ENCODE measurements at regions not wholly inside any gene's neighbourhood (a gene's known extent, or its start where the extent isn't known, plus 50 kb on each side); places are given as distances from the start of the nearest gene placed in this dataset.

DNA sequence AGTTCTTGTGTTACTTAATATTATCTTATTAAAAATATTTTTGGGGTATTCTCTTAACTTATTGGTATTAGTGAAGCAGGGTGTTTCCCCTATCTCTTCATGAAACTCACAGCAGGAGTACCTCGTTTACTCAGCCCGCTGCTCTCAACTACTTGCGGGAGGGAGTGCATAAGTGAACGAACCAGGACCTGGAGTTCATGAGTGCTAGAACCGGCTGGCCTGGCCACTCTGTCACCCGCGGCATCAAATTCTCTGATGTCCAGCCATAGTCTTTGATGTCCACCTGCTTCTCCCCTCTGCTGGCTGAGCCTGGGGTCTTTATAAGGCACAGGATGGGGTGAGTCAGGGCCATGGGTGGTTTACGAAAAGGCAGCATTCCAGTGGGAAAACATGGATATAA is 216.7 kb upstream of the ANO5 start:
- no peak for TF ChIP-seq CTCF (IDR thresholded peaks at IDR 0.05)

DNA sequence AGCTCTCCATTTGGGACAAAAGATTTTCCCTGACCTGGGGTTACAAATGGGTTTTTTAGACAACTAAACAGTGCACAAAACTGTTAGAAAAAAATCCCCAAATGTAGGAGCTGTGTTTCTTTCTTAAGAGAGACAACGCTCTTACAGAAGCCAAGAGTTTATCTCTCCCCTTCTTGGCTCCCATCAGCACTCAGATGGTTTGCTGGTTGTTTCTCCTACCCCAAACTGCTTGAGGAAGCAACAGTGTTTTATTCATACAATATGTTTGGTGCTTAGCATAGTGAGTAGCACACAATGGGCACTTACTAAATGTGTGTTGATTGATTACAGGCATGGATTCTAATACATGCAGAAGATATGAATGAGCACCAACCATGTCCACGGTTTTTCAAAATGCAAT is 209.5 kb upstream of the ANO5 start:
- TF ChIP-seq CTCF (IDR thresholded peaks at IDR 0.05): no peak

GRCh38 chr11:21986361-21986760 is 206.5 kb upstream of the ANO5 start:
- TF ChIP-seq CTCF (IDR thresholded peaks at IDR 0.05): no peak

DNA sequence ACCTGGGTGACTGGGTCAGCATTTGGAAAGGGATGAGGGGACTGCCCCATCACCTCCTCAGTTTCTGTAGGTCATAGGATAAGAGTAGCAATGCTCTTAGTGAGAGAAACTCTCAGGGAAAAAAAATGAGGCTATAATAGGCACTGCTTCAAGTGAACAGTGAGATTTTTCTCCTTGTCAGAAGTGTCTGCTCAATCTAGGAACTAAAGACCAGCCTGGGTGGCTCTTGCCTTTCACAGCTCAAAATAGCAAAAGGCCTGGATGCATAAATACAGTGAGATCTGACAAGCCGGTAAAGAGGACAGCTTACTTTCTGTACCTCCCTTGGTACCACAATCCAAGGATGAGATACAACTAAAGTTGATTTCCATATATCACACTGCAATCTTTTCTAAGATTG is 205.6 kb upstream of the ANO5 start:
- no peak for TF ChIP-seq CTCF (IDR thresholded peaks at IDR 0.05)

DNA sequence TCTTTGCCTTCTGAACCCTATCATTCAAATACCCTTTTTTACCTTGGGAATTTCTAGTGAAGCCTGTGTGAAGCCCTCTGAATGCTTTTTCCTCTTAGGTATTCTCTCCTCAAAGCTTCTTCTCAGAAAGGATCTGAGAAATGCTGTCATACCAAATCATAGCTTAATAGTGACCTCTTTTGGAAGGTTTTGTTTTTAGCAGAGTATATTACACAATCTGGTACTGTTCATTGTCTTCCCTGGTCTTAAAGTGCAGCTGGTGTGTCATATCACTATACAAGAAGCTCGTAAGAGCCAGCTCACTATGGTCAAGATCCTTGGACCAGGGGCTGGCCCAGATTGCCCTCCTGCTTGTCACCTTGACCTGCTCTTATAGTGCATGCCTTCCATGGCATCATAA is 204.4 kb upstream of the ANO5 start:
- TF ChIP-seq CTCF (IDR thresholded peaks at IDR 0.05): no peak

DNA sequence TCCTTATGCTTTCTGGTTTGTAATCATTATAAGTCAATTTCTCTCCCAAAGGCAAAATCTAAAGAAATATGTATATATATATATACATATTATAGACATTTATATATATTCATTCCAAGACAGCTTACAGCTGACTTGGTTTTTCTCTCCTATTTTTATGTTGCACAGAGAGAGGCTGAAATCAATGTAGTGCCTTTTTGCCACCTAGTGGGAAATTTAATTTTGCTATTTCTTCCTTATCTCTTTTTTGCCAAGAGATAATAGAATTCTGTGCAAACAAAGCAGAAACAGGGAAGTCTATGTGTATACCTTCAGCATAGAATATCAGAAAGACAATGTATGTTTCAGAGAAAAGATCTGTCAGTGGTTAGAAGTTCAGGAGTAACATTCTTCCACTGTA is 186.0 kb upstream of the ANO5 start:
- TF ChIP-seq CTCF (IDR thresholded peaks at IDR 0.05): no peak

DNA sequence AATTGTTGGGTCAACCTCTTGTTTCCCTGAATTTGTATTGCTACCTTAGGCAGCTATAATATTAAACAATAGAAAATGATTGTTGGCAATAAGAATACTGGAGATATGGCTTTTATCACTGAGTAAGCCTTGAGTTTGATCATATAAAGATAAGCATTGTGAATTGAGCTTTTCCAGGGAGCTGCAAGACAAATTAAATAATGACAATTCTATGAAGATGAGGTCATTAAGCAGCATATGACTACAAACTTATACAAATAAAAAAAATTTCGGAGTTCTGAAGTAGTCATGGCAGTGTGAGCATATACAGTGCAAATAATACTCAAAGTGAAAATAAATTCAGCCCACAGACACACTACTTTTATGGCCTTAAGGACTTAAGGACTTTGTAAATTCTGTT is 161.1 kb upstream of the ANO5 start:
- no peak for TF ChIP-seq CTCF (IDR thresholded peaks at IDR 0.05)

DNA sequence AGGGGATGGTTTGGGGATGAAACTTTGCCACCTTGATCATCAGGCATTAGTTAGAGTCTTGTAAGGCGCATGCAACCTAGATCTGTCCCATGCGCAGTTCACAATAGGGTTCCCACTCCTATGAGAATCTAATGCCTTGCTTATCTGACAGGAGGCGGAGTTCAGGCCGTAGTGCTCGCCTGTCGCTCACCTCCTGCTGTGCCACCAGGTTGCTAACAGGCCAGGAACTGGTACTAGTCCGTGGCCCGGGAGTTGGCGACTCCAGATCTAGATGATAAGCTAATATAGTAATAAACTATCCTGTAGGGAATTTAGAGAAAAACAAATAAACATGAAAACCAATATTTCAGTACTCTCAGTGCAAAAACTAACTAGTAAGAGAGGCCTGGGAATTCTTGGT is 155.4 kb upstream of the ANO5 start:
- TF ChIP-seq CTCF (IDR thresholded peaks at IDR 0.05): no peak

All from LNCAP (cell line).